ENCODE measurements at regions not wholly inside any gene's neighbourhood (a gene's known extent, or its start where the extent isn't known, plus 50 kb on each side); places are given as distances from the start of the nearest gene placed in this dataset.

DNA sequence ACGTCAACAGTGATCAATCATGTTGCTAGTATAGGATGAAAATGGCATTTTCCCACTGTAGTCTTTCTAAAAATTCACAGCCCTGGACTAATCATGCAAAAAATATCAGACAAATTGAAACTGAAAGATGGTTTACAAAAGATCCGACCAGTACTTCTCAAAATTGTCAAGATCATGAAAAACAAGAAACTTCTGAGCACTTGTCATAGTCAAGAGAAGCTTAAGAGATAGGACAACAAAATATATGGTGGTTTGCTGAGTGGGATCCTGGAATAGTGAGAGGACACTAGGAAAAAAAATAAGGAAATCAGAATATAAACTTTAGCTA is 101.1 kb downstream of the NAA11 start:
- H3K4me3 Mint-ChIP-seq (ENCODE audit: unreplicated experiment), result no peak overlapping the region
- intact Hi-C loops (cut with micrococcal nuclease), result no loop called here
- POLR2A ChIA-PET, result no interaction called here

DNA sequence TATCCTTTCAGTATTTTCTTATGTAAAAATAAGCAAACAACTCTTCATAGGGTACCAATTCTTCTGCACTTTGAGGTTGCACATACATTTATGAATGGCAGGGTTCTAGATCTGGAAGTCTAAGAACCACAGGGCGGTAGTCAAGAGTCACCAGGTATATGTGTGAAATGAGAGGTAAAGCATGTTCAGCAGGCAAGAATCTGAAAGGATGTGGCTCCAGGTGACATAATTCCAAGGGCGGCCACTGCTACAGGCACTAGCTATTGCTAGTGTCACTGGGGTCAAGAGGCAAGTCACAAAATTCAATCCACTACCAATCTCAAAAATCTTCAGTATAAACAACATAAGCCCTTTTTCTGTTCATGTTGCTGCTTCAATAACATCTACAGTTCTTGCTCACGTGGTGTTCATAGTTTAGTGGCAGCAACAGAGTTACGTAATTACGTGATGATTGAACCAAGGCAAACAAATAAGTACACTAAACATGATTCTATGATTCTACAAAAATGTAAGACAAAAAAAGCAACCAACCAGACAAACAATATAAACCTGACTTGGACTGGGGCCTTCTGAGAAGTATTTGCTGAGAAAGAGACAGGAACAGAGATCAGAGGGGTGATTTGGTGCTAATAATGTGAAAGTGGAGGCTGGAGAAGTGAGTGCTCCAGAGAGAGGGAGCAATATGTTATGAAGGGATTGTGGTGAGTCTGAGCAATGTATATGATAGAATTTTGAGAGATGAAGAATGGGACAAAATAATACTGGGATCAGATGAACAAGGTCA is 101.7 kb downstream of the NAA11 start:
- Mint-ChIP-seq H3K27me3 (ENCODE audit: insufficient read depth, unreplicated experiment) (no peaks in the 10 kb centered on the region), H3K9me3 (ENCODE audit: unreplicated experiment) (no peaks in the 10 kb centered on the region), H3K4me3 (ENCODE audit: unreplicated experiment) (no peak overlapping the region), H3K36me3 (ENCODE audit: insufficient read depth, unreplicated experiment) (no peaks in the 10 kb centered on the region), H3K27ac (ENCODE audit: low read depth, unreplicated experiment) (no peak overlapping the region), H3K4me1 (ENCODE audit: insufficient read depth, unreplicated experiment) (peaks cover 6% of the 10 kb centered on the region)
- CTCF ChIA-PET, result interaction anchor here (0.9 kb wide), 1 partner anchor 352 kb away, joined by 4 read pairs; no protein-coding TSS in a partner anchor
- POLR2A ChIA-PET, result no interaction called here
- intact Hi-C loops (cut with micrococcal nuclease), result no loop called here
- TF ChIP-seq, protein P1, sequence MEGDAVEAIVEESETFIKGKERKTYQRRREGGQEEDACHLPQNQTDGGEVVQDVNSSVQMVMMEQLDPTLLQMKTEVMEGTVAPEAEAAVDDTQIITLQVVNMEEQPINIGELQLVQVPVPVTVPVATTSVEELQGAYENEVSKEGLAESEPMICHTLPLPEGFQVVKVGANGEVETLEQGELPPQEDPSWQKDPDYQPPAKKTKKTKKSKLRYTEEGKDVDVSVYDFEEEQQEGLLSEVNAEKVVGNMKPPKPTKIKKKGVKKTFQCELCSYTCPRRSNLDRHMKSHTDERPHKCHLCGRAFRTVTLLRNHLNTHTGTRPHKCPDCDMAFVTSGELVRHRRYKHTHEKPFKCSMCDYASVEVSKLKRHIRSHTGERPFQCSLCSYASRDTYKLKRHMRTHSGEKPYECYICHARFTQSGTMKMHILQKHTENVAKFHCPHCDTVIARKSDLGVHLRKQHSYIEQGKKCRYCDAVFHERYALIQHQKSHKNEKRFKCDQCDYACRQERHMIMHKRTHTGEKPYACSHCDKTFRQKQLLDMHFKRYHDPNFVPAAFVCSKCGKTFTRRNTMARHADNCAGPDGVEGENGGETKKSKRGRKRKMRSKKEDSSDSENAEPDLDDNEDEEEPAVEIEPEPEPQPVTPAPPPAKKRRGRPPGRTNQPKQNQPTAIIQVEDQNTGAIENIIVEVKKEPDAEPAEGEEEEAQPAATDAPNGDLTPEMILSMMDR (IDR thresholded peaks at IDR 0.05; ENCODE audit: unreplicated experiment), result no peak
- no peak for DNase-seq (ENCODE audit: unreplicated experiment)
- BruUV-seq (replicated peaks), result no TSS peak

More for the DNA sequence above, 101.1 kb downstream of the NAA11 start:
- CTCF ChIA-PET, result interaction anchor here (0.9 kb wide), 1 partner anchor 351 kb away, joined by 4 read pairs; no protein-coding TSS in a partner anchor
- no TSS peak for BruUV-seq (replicated peaks)
- H3K27me3 Mint-ChIP-seq (ENCODE audit: insufficient read depth, unreplicated experiment), result no peaks in the 10 kb centered on the region
- no peaks in the 10 kb centered on the region for H3K36me3 Mint-ChIP-seq (ENCODE audit: insufficient read depth, unreplicated experiment)
- H3K9me3 Mint-ChIP-seq (ENCODE audit: unreplicated experiment), result no peaks in the 10 kb centered on the region
- TF ChIP-seq, protein P1 (IDR thresholded peaks at IDR 0.05; ENCODE audit: unreplicated experiment), result no peak
- H3K27ac Mint-ChIP-seq (ENCODE audit: low read depth, unreplicated experiment), result no peak overlapping the region
- DNase-seq (ENCODE audit: unreplicated experiment), result no peak
- H3K4me1 Mint-ChIP-seq (ENCODE audit: insufficient read depth, unreplicated experiment), result peaks cover 6% of the 10 kb centered on the region

DNA sequence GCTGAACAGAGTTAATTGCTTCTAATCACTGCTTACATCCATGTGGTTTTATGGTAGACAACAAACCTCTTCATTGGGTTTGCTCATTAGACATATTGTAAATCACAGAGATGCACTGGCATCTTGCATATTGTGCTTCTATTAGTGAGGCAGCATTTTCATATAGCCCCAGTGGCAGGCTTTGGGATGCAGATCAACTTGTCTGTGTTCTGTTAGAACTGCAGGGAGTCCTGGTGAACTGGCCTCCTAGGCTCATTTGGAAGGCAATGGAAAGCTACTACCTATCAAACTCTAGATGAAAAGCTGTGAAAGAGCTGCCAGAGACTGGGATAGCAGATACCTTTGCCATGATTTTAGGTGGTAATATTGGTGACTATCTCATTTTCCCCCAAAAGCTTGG is 108.8 kb downstream of the NAA11 start:
- TF ChIP-seq, protein P1 (IDR thresholded peaks at IDR 0.05; ENCODE audit: unreplicated experiment), result no peak
- H3K36me3 Mint-ChIP-seq (ENCODE audit: insufficient read depth, unreplicated experiment), result no peaks in the 10 kb centered on the region
- no peaks in the 10 kb centered on the region for H3K27me3 Mint-ChIP-seq (ENCODE audit: insufficient read depth, unreplicated experiment)
- no peaks in the 10 kb centered on the region for H3K4me1 Mint-ChIP-seq (ENCODE audit: insufficient read depth, unreplicated experiment)
- H3K9me3 Mint-ChIP-seq (ENCODE audit: unreplicated experiment), result no peaks in the 10 kb centered on the region
- DNase-seq (ENCODE audit: unreplicated experiment), result no peak
- CTCF ChIA-PET, result no interaction called here
- POLR2A ChIA-PET, result no interaction called here
- no peak overlapping the region for H3K27ac Mint-ChIP-seq (ENCODE audit: low read depth, unreplicated experiment)
- no TSS peak for BruUV-seq (replicated peaks)
- H3K4me3 Mint-ChIP-seq (ENCODE audit: unreplicated experiment), result no peak overlapping the region
- intact Hi-C loops (cut with micrococcal nuclease), result no loop called here

DNA sequence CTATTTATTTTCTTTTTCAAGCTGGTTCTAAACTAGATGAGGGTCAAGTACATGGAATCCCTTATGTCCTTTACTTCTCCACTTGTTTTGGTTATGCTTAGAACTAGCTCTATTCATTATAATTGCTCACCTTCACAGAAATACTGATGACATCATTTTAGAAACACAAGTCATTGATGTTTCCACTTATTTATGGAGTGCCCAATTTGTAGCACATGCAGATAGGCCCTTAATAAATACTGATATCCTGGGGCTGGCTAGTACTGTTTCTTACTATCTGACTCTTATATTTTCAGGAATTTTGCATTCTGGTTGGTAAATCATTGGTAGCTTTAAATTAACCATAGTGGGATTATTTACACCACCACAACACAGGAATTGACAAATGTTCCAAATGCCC is 112.2 kb downstream of the NAA11 start:
- H3K36me3 Mint-ChIP-seq (ENCODE audit: insufficient read depth, unreplicated experiment), result no peaks in the 10 kb centered on the region
- H3K9me3 Mint-ChIP-seq (ENCODE audit: unreplicated experiment), result no peaks in the 10 kb centered on the region
- DNase-seq (ENCODE audit: unreplicated experiment), result no peak
- BruUV-seq (replicated peaks), result no TSS peak
- H3K4me1 Mint-ChIP-seq (ENCODE audit: insufficient read depth, unreplicated experiment), result no peaks in the 10 kb centered on the region
- TF ChIP-seq, protein P1 (IDR thresholded peaks at IDR 0.05; ENCODE audit: unreplicated experiment), result no peak
- no peak overlapping the region for H3K27ac Mint-ChIP-seq (ENCODE audit: low read depth, unreplicated experiment)
- no peaks in the 10 kb centered on the region for H3K27me3 Mint-ChIP-seq (ENCODE audit: insufficient read depth, unreplicated experiment)
- intact Hi-C loops (cut with micrococcal nuclease), result no loop called here
- no peak overlapping the region for H3K4me3 Mint-ChIP-seq (ENCODE audit: unreplicated experiment)
- ChIA-PET CTCF (interaction anchor here (0.5 kb wide), 1 partner anchor 25 kb away, joined by 8 read pairs; no protein-coding TSS in a partner anchor), POLR2A (no interaction called here)

Data from MCF 10A (cell line).